B cell (primary cell): ENCODE measurements at regions not wholly inside any gene's neighbourhood (a gene's known extent, or its start where the extent isn't known, plus 50 kb on each side); places are given as distances from the start of the nearest gene placed in this dataset.
"Not testable (repeated sequence)": the region's sequence is repeated elsewhere in the genome, so short reads cannot be mapped to it uniquely, and the experiment has no call there.

ENCODE experiments used
- CTCF ChIP-seq: fragments of 200-600 bp; IDR thresholded peaks from one replicate; pipeline ENCODE4 v1.8.0; 2022; ENCODE audit warnings: antibody characterized with exemption, mild to moderate bottlenecking
- EZH2 ChIP-seq: IDR thresholded peaks from 2 replicates; pipeline ENCODE4 v1.6.1; 2012; ENCODE audit warnings: borderline replicate concordance, low read depth, mild to moderate bottlenecking, moderate library complexity, low read length; ENCODE audit not compliant: insufficient read depth, poor library complexity, severe bottlenecking

- TF ChIP-seq CTCF, EZH2: not testable (repeated sequence)
Measured at GRCh38 chr15:101945896-101946295, 133.9 kb downstream of the OR4F15 start.
